ENCODE measurements at regions not wholly inside any gene's neighbourhood (a gene's known extent, or its start where the extent isn't known, plus 50 kb on each side); places are given as distances from the start of the nearest gene placed in this dataset.

GRCh38 chr20:7330850-7331249 lies 563.4 kb downstream of the BMP2 start:
- Mint-ChIP-seq H3K4me1 (ENCODE audit: low read depth) (no peaks in the 10 kb centered on the region), H3K27me3 (ENCODE audit: low read depth) (no peaks in the 10 kb centered on the region), H3K9me3 (peaks cover 12% of the 10 kb centered on the region in 2 donors), H3K36me3 (ENCODE audit: insufficient read depth in 2 of 2) (no peaks in the 10 kb centered on the region), H3K4me3 (no peak overlapping the region), H3K27ac (no peak overlapping the region)
- no peak for DNase-seq
- no peak for ATAC-seq (replicated peaks in 1 of 2)

GRCh38 chr20:7332169-7332568 lies 564.7 kb downstream of the BMP2 start:
- no peak for ATAC-seq (replicated peaks in 1 of 2)

GRCh38 chr20:7333841-7334240 lies 566.4 kb downstream of the BMP2 start:
- Mint-ChIP-seq H3K27me3 (ENCODE audit: low read depth) (no peaks in the 10 kb centered on the region), H3K4me3 (no peak overlapping the region), H3K36me3 (ENCODE audit: insufficient read depth in 2 of 2) (no peaks in the 10 kb centered on the region), H3K27ac (no peak overlapping the region), H3K9me3 (peaks cover 11 to 17% of the 10 kb centered on the region in 2 donors), H3K4me1 (ENCODE audit: low read depth) (no peaks in the 10 kb centered on the region)
- no peak for ATAC-seq (replicated peaks in 1 of 2)
- no peak for DNase-seq

More at GRCh38 chr20:7332169-7332568, 564.7 kb downstream of the BMP2 start:
- Mint-ChIP-seq H3K4me3 (no peak overlapping the region), H3K9me3 (peaks cover 9 to 10% of the 10 kb centered on the region in 2 donors), H3K36me3 (ENCODE audit: insufficient read depth in 2 of 2) (no peaks in the 10 kb centered on the region), H3K4me1 (ENCODE audit: low read depth) (no peaks in the 10 kb centered on the region), H3K27ac (no peak overlapping the region), H3K27me3 (ENCODE audit: low read depth) (no peaks in the 10 kb centered on the region)
- DNase-seq = no peak

GRCh38 chr20:7346026-7346425 lies 578.5 kb downstream of the BMP2 start:
- Mint-ChIP-seq H3K4me1 (ENCODE audit: low read depth) (no peaks in the 10 kb centered on the region), H3K4me3 (no peak overlapping the region), H3K27ac (no peak overlapping the region), H3K36me3 (ENCODE audit: insufficient read depth in 2 of 2) (no peaks in the 10 kb centered on the region), H3K9me3 (peaks cover 5 to 9% of the 10 kb centered on the region in 2 donors), H3K27me3 (ENCODE audit: low read depth) (no peaks in the 10 kb centered on the region)
- DNase-seq (no peak), ATAC-seq (replicated peaks in 1 of 2) (no peak)

GRCh38 chr20:7346562-7346961 lies 579.1 kb downstream of the BMP2 start:
- DNase-seq (no peak), ATAC-seq (replicated peaks in 1 of 2) (no peak)
- no peak overlapping the region for H3K4me3 Mint-ChIP-seq
- no peaks in the 10 kb centered on the region for H3K4me1 Mint-ChIP-seq (ENCODE audit: low read depth)
- H3K27me3 Mint-ChIP-seq (ENCODE audit: low read depth) = no peaks in the 10 kb centered on the region
- H3K9me3 Mint-ChIP-seq = peaks cover 7 to 9% of the 10 kb centered on the region in 2 donors
- no peak overlapping the region for H3K27ac Mint-ChIP-seq
- H3K36me3 Mint-ChIP-seq (ENCODE audit: insufficient read depth in 2 of 2) = no peaks in the 10 kb centered on the region

- H3K27me3 Mint-ChIP-seq (ENCODE audit: low read depth) = no peaks in the 10 kb centered on the region
- H3K36me3 Mint-ChIP-seq (ENCODE audit: insufficient read depth in 2 of 2) = peaks cover 0 to 1% of the 10 kb centered on the region in 2 donors
- H3K4me1 Mint-ChIP-seq (ENCODE audit: low read depth) = no peaks in the 10 kb centered on the region
- H3K4me3 Mint-ChIP-seq = no peak overlapping the region
- ATAC-seq (replicated peaks in 1 of 2) (no peak), DNase-seq (no peak)
- peaks cover 7 to 9% of the 10 kb centered on the region in 2 donors for H3K9me3 Mint-ChIP-seq
- no peak overlapping the region for H3K27ac Mint-ChIP-seq
Observed at GRCh38 chr20:7347409-7347808, 579.9 kb downstream of the BMP2 start.

- DNase-seq (no peak), ATAC-seq (replicated peaks in 1 of 2) (no peak)
- H3K4me1 Mint-ChIP-seq (ENCODE audit: low read depth) = no peaks in the 10 kb centered on the region
- H3K27ac Mint-ChIP-seq = no peak overlapping the region
- H3K36me3 Mint-ChIP-seq (ENCODE audit: insufficient read depth in 2 of 2) = peaks cover 0 to 1% of the 10 kb centered on the region in 2 donors
- peaks cover 6 to 7% of the 10 kb centered on the region in 2 donors for H3K9me3 Mint-ChIP-seq
- no peak overlapping the region for H3K4me3 Mint-ChIP-seq
- no peaks in the 10 kb centered on the region for H3K27me3 Mint-ChIP-seq (ENCODE audit: low read depth)
Observed at GRCh38 chr20:7348253-7348652, 580.8 kb downstream of the BMP2 start.

GRCh38 chr20:7352165-7352564 lies 584.7 kb downstream of the BMP2 start:
- Mint-ChIP-seq H3K27me3 (ENCODE audit: low read depth) (no peaks in the 10 kb centered on the region), H3K9me3 (peaks cover 0 to 5% of the 10 kb centered on the region in 2 donors), H3K36me3 (ENCODE audit: insufficient read depth in 2 of 2) (peaks cover 0 to 1% of the 10 kb centered on the region in 2 donors), H3K4me3 (no peak overlapping the region), H3K4me1 (ENCODE audit: low read depth) (no peaks in the 10 kb centered on the region), H3K27ac (no peak overlapping the region)
- DNase-seq (no peak), ATAC-seq (replicated peaks in 1 of 2) (no peak)

- Mint-ChIP-seq H3K36me3 (ENCODE audit: insufficient read depth in 2 of 2) (peaks cover 0 to 1% of the 10 kb centered on the region in 2 donors), H3K27ac (no peak overlapping the region), H3K9me3 (peaks cover 0 to 5% of the 10 kb centered on the region in 2 donors), H3K4me1 (ENCODE audit: low read depth) (no peaks in the 10 kb centered on the region), H3K4me3 (no peak overlapping the region), H3K27me3 (ENCODE audit: low read depth) (no peaks in the 10 kb centered on the region)
- DNase-seq (no peak), ATAC-seq (replicated peaks in 1 of 2) (no peak)
Observed at GRCh38 chr20:7355051-7355450, 585.2 kb downstream of the HAO1 start.

GRCh38 chr20:7358670-7359069 lies 581.6 kb downstream of the HAO1 start:
- no peaks in the 10 kb centered on the region for H3K27me3 Mint-ChIP-seq (ENCODE audit: low read depth)
- H3K36me3 Mint-ChIP-seq (ENCODE audit: insufficient read depth in 2 of 2) = no peaks in the 10 kb centered on the region
- no peaks in the 10 kb centered on the region for H3K4me1 Mint-ChIP-seq (ENCODE audit: low read depth)
- DNase-seq (no peak), ATAC-seq (replicated peaks in 1 of 2) (no peak)
- H3K9me3 Mint-ChIP-seq = peaks cover under 1 to 6% of the 10 kb centered on the region in 2 donors
- no peak overlapping the region for H3K27ac Mint-ChIP-seq
- no peak overlapping the region for H3K4me3 Mint-ChIP-seq

GRCh38 chr20:7359739-7360138 lies 580.5 kb downstream of the HAO1 start:
- Mint-ChIP-seq H3K4me3 (no peak overlapping the region), H3K27me3 (ENCODE audit: low read depth) (no peaks in the 10 kb centered on the region), H3K9me3 (peaks cover 6 to 11% of the 10 kb centered on the region in 2 donors), H3K36me3 (ENCODE audit: insufficient read depth in 2 of 2) (no peaks in the 10 kb centered on the region), H3K27ac (no peak overlapping the region), H3K4me1 (ENCODE audit: low read depth) (no peaks in the 10 kb centered on the region)
- no peak for DNase-seq
- no peak for ATAC-seq (replicated peaks in 1 of 2)

- no peaks in the 10 kb centered on the region for H3K4me1 Mint-ChIP-seq (ENCODE audit: low read depth)
- H3K36me3 Mint-ChIP-seq (ENCODE audit: insufficient read depth in 2 of 2) = no peaks in the 10 kb centered on the region
- H3K27ac Mint-ChIP-seq = no peak overlapping the region
- no peak overlapping the region for H3K4me3 Mint-ChIP-seq
- ATAC-seq (replicated peaks in 1 of 2) = no peak
- DNase-seq = no peak
- no peaks in the 10 kb centered on the region for H3K27me3 Mint-ChIP-seq (ENCODE audit: low read depth)
- H3K9me3 Mint-ChIP-seq = peaks cover 11% of the 10 kb centered on the region in 2 donors
Observed at GRCh38 chr20:7361321-7361720, 578.9 kb downstream of the HAO1 start.

- no peaks in the 10 kb centered on the region for H3K36me3 Mint-ChIP-seq (ENCODE audit: insufficient read depth in 2 of 2)
- H3K27ac Mint-ChIP-seq = no peak overlapping the region
- no peak overlapping the region for H3K4me3 Mint-ChIP-seq
- no peaks in the 10 kb centered on the region for H3K27me3 Mint-ChIP-seq (ENCODE audit: low read depth)
- ATAC-seq (replicated peaks in 1 of 2) (no peak), DNase-seq (no peak)
- H3K9me3 Mint-ChIP-seq = peaks cover 11% of the 10 kb centered on the region in 2 donors
- no peaks in the 10 kb centered on the region for H3K4me1 Mint-ChIP-seq (ENCODE audit: low read depth)
Observed at GRCh38 chr20:7361931-7362330, 578.3 kb downstream of the HAO1 start.

- ATAC-seq (replicated peaks in 1 of 2) = no peak
- H3K9me3 Mint-ChIP-seq = peaks cover 11% of the 10 kb centered on the region in 2 donors
- no peaks in the 10 kb centered on the region for H3K27me3 Mint-ChIP-seq (ENCODE audit: low read depth)
- H3K27ac Mint-ChIP-seq = no peak overlapping the region
- H3K4me1 Mint-ChIP-seq (ENCODE audit: low read depth) = no peaks in the 10 kb centered on the region
- no peaks in the 10 kb centered on the region for H3K36me3 Mint-ChIP-seq (ENCODE audit: insufficient read depth in 2 of 2)
- no peak overlapping the region for H3K4me3 Mint-ChIP-seq
- DNase-seq = no peak
Observed at GRCh38 chr20:7362601-7363000, 577.7 kb downstream of the HAO1 start.

Measured in activated T-cell treated with anti-CD3 and anti-CD28 coated beads, Interleukin-2, amount 50 U/mL, for 72 hours (primary cell).